Mammary epithelial cell (primary cell): ENCODE measurements at regions not wholly inside any gene's neighbourhood (a gene's known extent, or its start where the extent isn't known, plus 50 kb on each side); places are given as distances from the start of the nearest gene placed in this dataset.

Source experiments
- CTCF ChIP-seq, 2 donors: IDR thresholded peaks in 1 of 2; conservative IDR thresholded peaks in 1 of 2; 2 replicates each; pipeline ENCODE4 v1.5.1; 2011 to 2012; ENCODE audit warnings: inconsistent platforms in 2 of 2, low read length in 2 of 2, mild to moderate bottlenecking in 2 of 2, control low read depth in 1 of 2, low read depth in 1 of 2; ENCODE audit not compliant: insufficient read depth in 1 of 2; ENCODE audit errors: extremely low read depth in 1 of 2
- EZH2 ChIP-seq: IDR thresholded peaks from 2 replicates; pipeline ENCODE4 v1.6.1; 2012; ENCODE audit warnings: low read length, inconsistent platforms, borderline replicate concordance

- TF ChIP-seq CTCF (conservative IDR thresholded peaks at IDR 0.05 in 1 of 2, IDR thresholded peaks at IDR 0.05 in 1 of 2; ENCODE audit: extremely low read depth in 1 of 2, insufficient read depth in 1 of 2, low read depth in 1 of 2, low read length in 2 of 2) (no peak), EZH2 (no peak)
These were observed 236.6 kb upstream of the GSE1 start for GRCh38 chr16:85376292-85377095.
